Prostate gland (tissue), 2 donors: ENCODE measurements at regions not wholly inside any gene's neighbourhood (a gene's known extent, or its start where the extent isn't known, plus 50 kb on each side); places are given as distances from the start of the nearest gene placed in this dataset.

Experiments used
- CTCF ChIP-seq, 4 experiments: fragments of 200-600 bp in 2 of 4; fragments of 450-650 bp in 2 of 4; sonication (generic) in 2 of 4; IDR thresholded peaks; 1 replicate in 3 of 4; 2 replicates in 1 of 4; pipeline ENCODE4 v1.5.1; 2016 to 2019; ENCODE audit warnings: antibody characterized with exemption in 4 of 4, mild to moderate bottlenecking in 2 of 4, moderate library complexity in 2 of 4
- POLR2AphosphoS5 ChIP-seq: sonication (generic); formaldehyde crosslinking; IDR thresholded peaks from one replicate; pipeline ENCODE4 v1.6.1; 2017; ENCODE audit warnings: antibody characterized with exemption

GRCh38 chr6:77383026-77383425, 80.3 kb downstream of the HTR1B start:
- TF ChIP-seq CTCF (IDR thresholded peaks at IDR 0.05) (no peak), POLR2AphosphoS5 (no peak)
